ENCODE measurements at regions not wholly inside any gene's neighbourhood (a gene's known extent, or its start where the extent isn't known, plus 50 kb on each side); places are given as distances from the start of the nearest gene placed in this dataset.

DNA sequence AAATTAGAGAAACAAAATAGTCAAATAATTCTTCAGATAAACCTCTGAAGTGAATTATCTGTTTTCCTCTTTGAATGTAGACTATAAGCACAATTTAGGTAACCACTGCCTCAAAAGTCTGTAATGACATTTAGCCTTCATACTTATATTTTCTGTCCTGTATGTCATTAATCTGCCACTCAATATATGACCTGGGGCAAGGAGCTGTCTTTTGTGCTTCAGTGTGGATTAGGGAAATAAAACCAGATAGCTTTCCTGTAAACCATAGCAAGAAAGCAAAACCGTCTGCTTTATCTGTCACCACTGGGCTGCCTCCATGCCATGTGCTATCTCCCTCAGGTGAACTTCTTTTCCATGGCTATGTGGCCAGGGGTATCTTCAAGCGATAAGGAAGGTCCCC, 606.6 kb upstream of the C9orf72 start:
- DNase-seq: no peak

- no peak for DNase-seq
Observed at GRCh38 chr9:28190981-28191380, 617.7 kb upstream of the C9orf72 start.

DNA sequence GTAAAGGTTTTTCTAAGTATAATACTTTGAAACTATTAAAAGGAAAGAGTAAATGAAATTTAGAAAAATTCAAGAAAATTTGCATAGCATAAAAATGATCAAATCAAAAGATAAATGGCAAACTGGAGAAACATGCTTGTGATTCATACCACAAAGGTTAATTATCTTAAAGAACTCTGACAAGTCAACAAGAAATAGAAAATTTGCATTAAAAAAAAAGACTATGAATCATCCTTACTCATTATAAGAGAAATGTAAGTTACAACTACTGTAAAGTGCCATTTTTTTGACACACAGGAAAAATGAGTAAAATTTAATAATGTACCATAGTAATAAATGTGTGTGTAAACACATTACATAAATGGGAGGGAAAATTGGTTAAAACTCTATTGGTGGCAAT, 624.4 kb upstream of the C9orf72 start:
- no peak for DNase-seq

DNA sequence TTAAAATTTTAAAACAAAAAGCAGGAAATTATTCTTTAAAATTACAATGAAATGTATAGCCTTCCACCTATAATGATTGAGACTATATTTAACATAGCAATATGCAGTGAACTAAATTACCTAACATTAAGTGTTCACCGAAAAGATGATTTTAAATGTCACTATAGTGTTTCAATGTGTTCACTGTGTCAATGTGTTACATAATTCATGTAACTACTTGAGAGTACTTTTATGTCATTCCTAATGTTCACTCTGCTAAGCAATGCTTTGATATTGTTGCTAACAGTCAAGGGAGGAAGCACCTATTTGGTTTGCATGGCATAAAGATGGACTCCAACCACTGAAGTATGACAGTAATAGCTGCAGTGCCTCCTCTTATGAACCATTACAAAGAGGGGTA, 629.8 kb upstream of the C9orf72 start:
- no peak for DNase-seq

GRCh38 chr9:28206280-28206679, 633.0 kb upstream of the C9orf72 start:
- DNase-seq: no peak

GRCh38 chr9:28207657-28208056, 634.4 kb upstream of the C9orf72 start:
- no peak for DNase-seq

DNA sequence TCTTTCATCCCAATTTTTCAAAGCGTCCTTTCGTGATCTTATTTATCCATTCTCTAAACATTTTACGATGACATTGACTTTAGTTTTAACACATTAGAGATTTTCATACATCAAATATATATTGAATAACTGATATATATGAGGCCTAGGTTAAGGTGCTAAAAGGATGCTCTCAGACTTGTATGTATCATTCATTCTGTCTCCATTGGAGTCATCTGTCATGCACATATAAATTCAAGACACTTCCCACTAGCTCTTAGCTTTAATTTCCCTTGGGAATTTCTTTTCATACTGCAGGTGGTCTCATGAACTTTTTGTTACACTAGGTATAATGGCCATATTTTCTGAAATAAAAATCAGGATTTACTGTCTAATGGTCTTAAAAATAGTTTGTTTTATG, 635.8 kb upstream of the C9orf72 start:
- DNase-seq: no peak

GRCh38 chr9:28212979-28213378, 639.7 kb upstream of the C9orf72 start:
- DNase-seq: no peak

GRCh38 chr9:28215536-28216299, 642.4 kb upstream of the C9orf72 start:
- no peak for DNase-seq

- DNase-seq: no peak
Observed at GRCh38 chr9:28232686-28233085, 659.4 kb upstream of the C9orf72 start.

DNA sequence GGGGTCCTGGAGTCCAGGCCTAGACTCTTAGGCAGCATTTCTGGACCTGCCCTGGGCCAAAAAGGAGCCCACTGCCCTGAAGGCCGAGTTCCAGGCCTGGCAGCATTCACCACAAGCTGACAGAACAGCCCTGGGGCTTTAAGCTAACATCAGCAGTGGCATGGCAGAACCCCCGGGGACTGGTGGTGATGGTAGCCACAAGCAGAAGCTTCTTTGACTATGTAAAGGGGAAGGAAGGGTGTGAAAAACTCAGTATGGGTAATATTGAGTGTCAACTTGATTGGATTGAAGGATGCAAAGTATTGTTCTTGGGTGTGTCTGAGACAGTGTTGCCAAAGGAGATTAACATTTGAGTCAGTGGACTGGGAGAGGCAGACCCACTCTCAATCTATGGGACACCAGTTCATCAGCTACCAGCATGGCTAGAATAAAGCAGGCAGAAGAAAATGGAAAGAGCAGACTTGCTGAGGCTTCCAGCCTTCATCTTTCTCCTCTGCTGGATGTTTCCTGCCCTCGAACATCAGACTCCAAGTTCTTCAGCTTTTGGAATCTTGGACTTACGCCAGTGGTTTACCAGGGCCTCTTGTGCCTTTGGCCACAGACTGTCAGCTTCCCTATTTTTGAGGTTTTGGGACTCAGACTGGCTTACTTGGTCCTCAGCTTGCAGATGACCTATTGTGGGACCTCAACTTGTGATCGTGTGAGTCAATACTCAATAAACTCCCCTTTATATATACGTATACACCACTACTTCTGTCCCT, 661.0 kb upstream of the C9orf72 start:
- DNase-seq: no peak

GRCh38 chr9:28234894-28235277, 661.6 kb upstream of the C9orf72 start:
- DNase-seq: no peak

DNA sequence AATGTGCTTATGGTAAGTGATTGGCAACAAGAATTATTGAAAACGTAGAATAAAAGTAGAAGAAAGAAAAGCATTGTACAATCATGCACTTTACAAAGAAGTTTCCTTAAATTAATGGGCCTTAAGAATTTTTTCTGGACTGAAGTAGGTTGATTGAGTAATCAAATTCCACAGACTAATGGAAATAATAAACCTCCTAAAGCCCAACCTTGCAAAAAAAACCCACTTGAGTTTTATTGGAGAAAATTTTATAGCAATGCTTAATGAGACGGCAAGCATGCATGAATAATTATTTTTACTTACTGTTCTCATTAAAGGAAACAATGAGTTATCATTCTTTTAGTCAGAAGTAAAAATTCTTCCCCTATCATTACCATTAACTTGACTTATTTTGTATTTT, 676.1 kb upstream of the C9orf72 start:
- no peak for DNase-seq

DNA sequence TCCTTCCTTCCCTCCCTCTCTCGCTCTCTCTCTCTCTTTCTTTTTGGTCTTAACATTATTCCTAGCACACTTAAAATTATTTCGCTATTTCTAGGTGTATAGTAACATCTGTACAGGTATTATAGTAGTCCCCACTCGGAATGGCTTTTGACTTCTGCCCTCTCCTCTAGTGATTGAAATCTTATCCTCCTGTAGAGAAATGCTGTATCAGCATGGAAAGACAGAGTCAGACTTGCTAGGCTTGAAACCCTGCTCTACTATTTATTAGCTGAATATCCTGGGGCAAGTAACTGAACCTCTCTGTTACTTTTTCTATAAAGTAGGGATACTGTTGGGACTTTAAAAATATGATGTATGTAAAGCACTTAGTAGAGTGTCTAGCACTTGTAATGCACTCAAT, 681.9 kb upstream of the C9orf72 start:
- DNase-seq: no peak

- DNase-seq: no peak
Observed at GRCh38 chr9:28260330-28260729, 687.0 kb upstream of the C9orf72 start.

DNA sequence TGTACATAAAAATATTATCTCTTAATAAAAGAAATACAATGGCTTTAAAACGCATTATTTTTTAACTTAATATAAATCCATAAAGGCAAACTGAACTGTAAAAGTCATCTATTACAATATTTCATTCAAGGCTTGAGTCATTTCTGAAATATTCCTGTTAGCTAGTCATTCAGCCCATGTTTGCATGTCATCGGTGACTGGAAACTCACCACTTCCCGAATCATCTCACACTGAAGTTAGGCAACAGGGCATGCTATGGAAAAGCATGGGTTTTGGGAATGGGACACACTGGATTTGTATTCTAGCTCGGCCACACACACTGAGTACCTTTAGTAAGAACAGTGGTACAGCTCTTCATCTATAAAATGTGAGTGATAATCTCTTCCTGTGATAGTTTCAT, 691.1 kb upstream of the C9orf72 start:
- no peak for DNase-seq

- no peak for DNase-seq
Observed at GRCh38 chr9:28267351-28267750, 694.1 kb upstream of the C9orf72 start.

GRCh38 chr9:28270156-28270555, 696.9 kb upstream of the C9orf72 start:
- no peak for DNase-seq

DNA sequence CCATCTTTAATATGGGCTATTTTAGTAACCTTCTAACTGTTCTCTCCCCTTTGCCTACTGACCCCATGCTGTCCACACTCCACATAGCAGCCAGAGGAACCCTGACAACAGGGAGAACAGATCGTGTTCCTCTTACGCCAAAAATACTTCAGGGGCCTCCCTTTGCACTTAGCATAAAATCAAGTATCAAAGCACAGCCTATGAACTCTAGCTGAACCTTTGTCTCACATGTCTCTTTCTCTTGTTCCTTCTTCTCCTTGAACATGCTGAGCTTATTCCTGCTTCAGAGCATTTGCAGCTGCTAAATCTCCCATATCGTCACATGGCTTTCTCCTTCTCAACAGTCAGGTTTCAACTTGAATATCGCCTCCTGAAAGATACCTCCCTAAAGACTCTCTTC, 698.8 kb upstream of the C9orf72 start:
- no peak for DNase-seq

- DNase-seq: no peak
Observed at GRCh38 chr9:28287455-28287854, 714.2 kb upstream of the C9orf72 start.

DNA sequence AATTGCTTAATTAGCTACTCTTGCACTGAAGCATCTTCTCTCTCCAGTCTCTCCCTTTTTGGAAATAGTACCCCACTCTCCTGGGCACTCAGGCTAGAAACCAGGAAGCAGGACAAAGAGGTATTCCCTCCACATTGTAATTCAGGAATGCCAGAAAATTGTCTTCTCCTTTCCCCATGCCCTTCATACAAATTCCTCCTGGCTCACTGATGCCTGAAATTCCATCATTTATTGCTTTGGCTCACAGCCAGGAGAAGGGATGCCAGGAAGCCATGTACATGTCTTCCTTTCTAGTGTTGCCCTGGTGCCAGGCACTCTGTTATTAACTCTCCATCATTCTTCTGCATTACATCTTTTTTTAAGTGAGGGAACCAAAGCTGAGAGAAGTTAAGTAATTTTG, 716.5 kb upstream of the C9orf72 start:
- no peak for DNase-seq

DNA sequence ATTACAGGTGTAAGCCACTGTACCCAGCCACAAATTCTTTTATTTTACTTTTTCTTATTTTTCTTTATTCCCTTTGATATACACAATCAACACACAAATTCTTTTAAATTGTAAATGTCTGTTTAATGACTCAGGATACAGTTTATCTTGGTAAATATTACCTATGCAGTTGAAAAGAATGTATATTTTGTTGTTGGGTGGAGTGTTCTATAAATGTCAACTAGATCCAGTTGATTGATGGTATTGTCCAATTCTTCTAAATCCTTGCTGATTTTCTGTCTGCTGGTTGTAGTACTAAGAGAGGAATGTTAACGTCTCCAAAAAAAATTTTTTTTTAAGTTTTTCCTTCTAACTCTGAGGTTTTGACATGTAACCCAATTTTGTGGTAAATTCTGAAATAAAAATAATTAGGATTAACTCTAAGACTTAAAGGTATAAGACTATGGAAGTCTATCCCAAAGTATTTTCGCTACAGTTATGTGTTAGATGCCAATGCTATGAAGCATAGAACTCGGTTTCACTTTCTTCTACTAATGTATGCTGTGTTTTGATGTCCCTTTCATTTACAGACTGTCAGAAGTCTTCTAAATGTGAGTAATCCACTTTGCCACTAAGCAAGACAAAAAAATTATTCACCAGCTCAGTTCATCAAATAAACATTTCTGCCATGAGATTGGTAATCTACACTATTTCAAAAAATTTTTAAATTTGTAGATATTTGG, 720.2 kb upstream of the C9orf72 start:
- DNase-seq: no peak

GRCh38 chr9:28301281-28301680, 728.0 kb upstream of the C9orf72 start:
- DNase-seq: no peak

Data from nucleus accumbens (tissue), 56 donors.